ENCODE measurements at regions not wholly inside any gene's neighbourhood (a gene's known extent, or its start where the extent isn't known, plus 50 kb on each side); places are given as distances from the start of the nearest gene placed in this dataset.

GRCh38 chr2:212692466-212692865 lies 153.9 kb upstream of the ERBB4 start:
- TF ChIP-seq EZH2phosphoT487 (IDR thresholded peaks at IDR 0.05; ENCODE audit: insufficient read depth, low read depth) (no peak), EZH2 (IDR thresholded peaks at IDR 0.05; ENCODE audit: insufficient read depth, poor library complexity, severe bottlenecking) (no peak)
